Choroid plexus epithelial cell (primary cell): ENCODE measurements at regions not wholly inside any gene's neighbourhood (a gene's known extent, or its start where the extent isn't known, plus 50 kb on each side); places are given as distances from the start of the nearest gene placed in this dataset.

ENCODE experiments used
- DNase-seq: peaks from one replicate; pipeline ENCODE4 v3.0.0-alpha.2; 2010; ENCODE audit warnings: low read depth
- H3K4me3 ChIP-seq: 2 replicates; pipeline ENCODE4 v1.5.1; 2011; ENCODE audit warnings: low read depth, mild to moderate bottlenecking, control low read depth, low read length, moderate library complexity
- TF ChIP-seq, protein P1 (sequence below): conservative IDR thresholded peaks from 2 replicates; pipeline ENCODE4 v1.5.1; 2011; ENCODE audit warnings: low read depth, mild to moderate bottlenecking, control low read depth, inconsistent platforms, low read length, moderate library complexity

DNA sequence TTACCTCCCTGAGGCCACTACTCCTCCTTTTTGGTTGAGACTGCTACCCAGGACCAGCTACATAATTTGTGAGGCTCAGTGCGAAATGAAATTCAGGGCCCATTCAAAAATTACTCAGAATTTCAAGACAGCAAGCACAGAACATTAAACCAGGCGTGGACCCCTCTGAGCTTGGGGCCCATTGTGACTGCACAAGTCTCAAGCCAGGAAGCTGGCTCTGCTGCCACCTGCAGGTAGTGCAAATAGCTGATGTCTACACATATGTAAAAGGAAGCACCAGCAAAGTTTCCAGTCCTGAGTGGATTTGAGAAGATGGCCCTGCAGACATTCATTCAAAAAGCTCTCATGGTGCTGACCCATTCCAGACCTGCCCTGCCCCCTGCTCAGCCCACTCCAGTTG, 213.4 kb upstream of the LNX1 start:
- TF ChIP-seq, protein P1, sequence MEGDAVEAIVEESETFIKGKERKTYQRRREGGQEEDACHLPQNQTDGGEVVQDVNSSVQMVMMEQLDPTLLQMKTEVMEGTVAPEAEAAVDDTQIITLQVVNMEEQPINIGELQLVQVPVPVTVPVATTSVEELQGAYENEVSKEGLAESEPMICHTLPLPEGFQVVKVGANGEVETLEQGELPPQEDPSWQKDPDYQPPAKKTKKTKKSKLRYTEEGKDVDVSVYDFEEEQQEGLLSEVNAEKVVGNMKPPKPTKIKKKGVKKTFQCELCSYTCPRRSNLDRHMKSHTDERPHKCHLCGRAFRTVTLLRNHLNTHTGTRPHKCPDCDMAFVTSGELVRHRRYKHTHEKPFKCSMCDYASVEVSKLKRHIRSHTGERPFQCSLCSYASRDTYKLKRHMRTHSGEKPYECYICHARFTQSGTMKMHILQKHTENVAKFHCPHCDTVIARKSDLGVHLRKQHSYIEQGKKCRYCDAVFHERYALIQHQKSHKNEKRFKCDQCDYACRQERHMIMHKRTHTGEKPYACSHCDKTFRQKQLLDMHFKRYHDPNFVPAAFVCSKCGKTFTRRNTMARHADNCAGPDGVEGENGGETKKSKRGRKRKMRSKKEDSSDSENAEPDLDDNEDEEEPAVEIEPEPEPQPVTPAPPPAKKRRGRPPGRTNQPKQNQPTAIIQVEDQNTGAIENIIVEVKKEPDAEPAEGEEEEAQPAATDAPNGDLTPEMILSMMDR, result peak; percentile 52
- DNase-seq, result peak; percentile 36

DNA sequence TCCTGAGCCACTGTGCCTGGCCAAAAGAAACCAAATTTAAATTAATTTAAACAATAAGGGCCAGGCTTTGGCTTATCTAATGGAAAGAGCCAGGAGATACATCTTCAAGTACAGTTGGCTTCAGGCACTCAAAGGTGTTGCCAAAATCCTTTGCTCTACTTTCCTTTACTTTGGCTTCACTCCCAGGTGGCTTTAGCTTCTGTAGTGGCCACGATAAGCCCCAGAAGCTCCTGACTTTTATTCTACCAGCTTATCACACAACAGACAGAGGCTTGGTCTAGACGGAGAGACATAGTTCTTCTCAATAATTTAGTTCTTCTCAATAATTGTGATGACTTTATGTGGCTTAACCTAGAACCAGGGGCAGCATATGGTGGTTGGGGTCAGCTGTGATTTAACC, 211.2 kb upstream of the LNX1 start:
- H3K4me3 ChIP-seq, result no peak overlapping the region
- DNase-seq, result no peak
- TF ChIP-seq, protein P1, result no peak

More for the DNA sequence above, 213.4 kb upstream of the LNX1 start:
- no peak overlapping the region for H3K4me3 ChIP-seq

DNA sequence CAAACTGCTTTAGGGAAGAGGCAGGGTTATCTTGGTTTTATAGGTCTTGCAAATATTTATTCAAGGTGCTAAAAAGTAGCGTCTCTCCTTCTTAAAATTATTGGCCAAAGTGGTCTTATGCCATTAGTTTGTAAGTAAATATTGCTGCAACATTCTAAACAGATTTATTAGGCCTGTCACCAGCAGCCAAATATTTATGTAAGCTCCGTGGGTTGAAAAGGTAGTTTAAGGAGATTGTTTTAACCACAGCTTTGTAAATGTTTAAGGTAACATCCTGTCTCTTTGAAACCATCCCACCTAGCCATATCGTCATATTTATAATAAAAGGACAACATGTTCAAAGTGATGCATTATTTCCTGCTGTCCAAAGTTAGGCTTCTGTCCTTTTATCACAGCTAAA, 210.1 kb upstream of the LNX1 start:
- no peak overlapping the region for H3K4me3 ChIP-seq
- no peak for DNase-seq
- TF ChIP-seq, protein P1, result no peak

- peak; percentile 13 for DNase-seq
- TF ChIP-seq, protein P1, result no peak
- no peak overlapping the region for H3K4me3 ChIP-seq
Measured at GRCh38 chr4:53800741-53801140, 209.5 kb upstream of the LNX1 start.

DNA sequence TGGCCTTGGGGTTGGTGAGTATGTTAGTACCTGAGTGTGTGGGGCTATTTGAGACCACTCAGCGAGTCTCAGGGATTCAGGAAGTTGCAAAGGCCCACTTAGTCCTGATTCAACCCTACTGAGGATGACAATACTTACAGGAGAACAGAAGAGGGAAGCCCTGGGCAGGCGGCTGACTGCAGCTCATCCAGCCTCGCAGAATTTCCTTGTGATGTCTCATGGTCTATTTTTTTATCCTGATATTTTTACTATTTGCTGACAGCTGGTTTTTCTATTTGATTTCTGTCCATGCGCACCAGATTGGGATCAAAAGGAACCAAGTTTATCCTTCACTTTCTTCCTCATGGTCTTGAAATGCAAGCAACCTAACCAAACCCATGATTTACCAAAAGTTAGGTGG, 201.8 kb upstream of the LNX1 start:
- H3K4me3 ChIP-seq, result no peak overlapping the region
- DNase-seq, result no peak
- TF ChIP-seq, protein P1, result no peak

GRCh38 chr4:53790286-53790685, 199.0 kb upstream of the LNX1 start:
- DNase-seq, result no peak
- TF ChIP-seq, protein P1, result no peak
- no peak overlapping the region for H3K4me3 ChIP-seq

DNA sequence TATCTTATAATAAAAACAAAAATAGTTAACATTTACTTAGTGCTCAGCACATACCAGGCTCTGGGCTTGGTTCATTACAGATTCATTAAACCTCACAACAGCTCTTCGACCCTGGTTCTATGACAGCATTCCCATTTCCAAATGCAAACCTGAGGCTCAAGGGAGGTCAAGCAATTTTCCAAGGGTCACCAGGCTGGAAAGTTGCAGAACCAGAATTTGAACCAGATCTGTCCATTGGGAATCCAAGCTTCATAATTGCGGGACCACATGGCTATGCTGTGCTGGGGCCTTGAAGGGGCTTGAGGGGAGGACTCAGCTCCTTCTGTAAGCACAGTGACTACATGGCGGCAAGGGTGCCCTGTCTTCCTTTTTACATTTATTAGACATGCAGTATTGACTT, 197.3 kb upstream of the LNX1 start:
- H3K4me3 ChIP-seq, result no peak overlapping the region
- TF ChIP-seq, protein P1, result no peak
- no peak for DNase-seq
